ES-I3 (cell line): ENCODE measurements at regions not wholly inside any gene's neighbourhood (a gene's known extent, or its start where the extent isn't known, plus 50 kb on each side); places are given as distances from the start of the nearest gene placed in this dataset.
"Not testable (repeated sequence)": the region's sequence is repeated elsewhere in the genome, so short reads cannot be mapped to it uniquely, and the experiment has no call there.

Source experiments
- H3K36me3 ChIP-seq: 2 replicates; pipeline ENCODE4 v1.6.1; 2013; ENCODE audit warnings: mild to moderate bottlenecking, low read length, control low read depth, moderate library complexity; ENCODE audit not compliant: insufficient read depth
- H3K4me1 ChIP-seq: 2 replicates; pipeline ENCODE4 v1.6.1; 2013; ENCODE audit warnings: mild to moderate bottlenecking, control low read depth, low read length; ENCODE audit not compliant: insufficient read depth
- H3K9ac ChIP-seq: 2 replicates; pipeline ENCODE4 v1.6.1; 2013; ENCODE audit warnings: low read depth, mild to moderate bottlenecking, low read length, moderate library complexity
- H3K9me3 ChIP-seq: 2 replicates; pipeline ENCODE4 v1.6.1; 2013; ENCODE audit warnings: mild to moderate bottlenecking, low read length, moderate library complexity; ENCODE audit not compliant: control insufficient read depth, insufficient read depth

GRCh38 chr15:84400017-84400740, 164.6 kb downstream of the GOLGA6L4 start:
- Histone ChIP-seq H3K9me3 (no peaks in the 10 kb centered on the region), H3K9ac (no peak overlapping the region), H3K4me1 (no peaks in the 10 kb centered on the region), H3K36me3 (no peaks in the 10 kb centered on the region)

- no peaks in the 10 kb centered on the region for H3K9me3 ChIP-seq
- H3K36me3 ChIP-seq, result no peaks in the 10 kb centered on the region
- H3K4me1 ChIP-seq, result no peaks in the 10 kb centered on the region
- no peak overlapping the region for H3K9ac ChIP-seq
These were observed 165.2 kb downstream of the GOLGA6L4 start for GRCh38 chr15:84400820-84401219.

- not testable (repeated sequence) for H3K36me3 ChIP-seq, H3K9me3 ChIP-seq, H3K9ac ChIP-seq, H3K4me1 ChIP-seq
These were observed 165.9 kb downstream of the GOLGA6L4 start for GRCh38 chr15:84401461-84401860.

- not testable (repeated sequence) for H3K36me3 ChIP-seq, H3K9ac ChIP-seq, H3K4me1 ChIP-seq, H3K9me3 ChIP-seq
These were observed 166.6 kb downstream of the GOLGA6L4 start for GRCh38 chr15:84401891-84402840.

- Histone ChIP-seq H3K9me3 (no peaks in the 10 kb centered on the region), H3K36me3 (no peaks in the 10 kb centered on the region), H3K9ac (no peak overlapping the region), H3K4me1 (no peaks in the 10 kb centered on the region)
These were observed 167.5 kb downstream of the GOLGA6L4 start for GRCh38 chr15:84402856-84403608.

GRCh38 chr15:84409357-84409756, 173.8 kb downstream of the GOLGA6L4 start:
- not testable (repeated sequence) for H3K9me3 ChIP-seq, H3K36me3 ChIP-seq, H3K4me1 ChIP-seq, H3K9ac ChIP-seq

- H3K9me3 ChIP-seq, H3K4me1 ChIP-seq, H3K36me3 ChIP-seq: not testable (repeated sequence)
- peak overlapping the region; percentile 42; the same call in 1 of the 2 replicates for H3K9ac ChIP-seq
These were observed 179.2 kb upstream of the ZSCAN2 start for GRCh38 chr15:84421513-84422181.

GRCh38 chr15:84425327-84425726, 175.5 kb upstream of the ZSCAN2 start:
- H3K9me3 ChIP-seq, H3K36me3 ChIP-seq, H3K4me1 ChIP-seq, H3K9ac ChIP-seq: not testable (repeated sequence)

GRCh38 chr15:84473305-84473877, 127.4 kb upstream of the ZSCAN2 start:
- H3K4me1 ChIP-seq, H3K9me3 ChIP-seq, H3K36me3 ChIP-seq, H3K9ac ChIP-seq: not testable (repeated sequence)

GRCh38 chr15:84476364-84477033, 124.3 kb upstream of the ZSCAN2 start:
- not testable (repeated sequence) for H3K36me3 ChIP-seq, H3K9me3 ChIP-seq, H3K9ac ChIP-seq, H3K4me1 ChIP-seq

- H3K9ac ChIP-seq, H3K9me3 ChIP-seq, H3K4me1 ChIP-seq, H3K36me3 ChIP-seq: not testable (repeated sequence)
These were observed 123.3 kb upstream of the ZSCAN2 start for GRCh38 chr15:84477550-84477949.

GRCh38 chr15:84480174-84480681, 120.6 kb upstream of the ZSCAN2 start:
- H3K9me3 ChIP-seq, result not testable (repeated sequence)

GRCh38 chr15:84483859-84484258, 117.0 kb upstream of the ZSCAN2 start:
- H3K9me3 ChIP-seq, H3K9ac ChIP-seq, H3K4me1 ChIP-seq, H3K36me3 ChIP-seq: not testable (repeated sequence)

More at GRCh38 chr15:84480174-84480681, 120.6 kb upstream of the ZSCAN2 start:
- H3K9ac ChIP-seq, H3K4me1 ChIP-seq, H3K36me3 ChIP-seq: not testable (repeated sequence)
